ENCODE measurements at regions not wholly inside any gene's neighbourhood (a gene's known extent, or its start where the extent isn't known, plus 50 kb on each side); places are given as distances from the start of the nearest gene placed in this dataset.
"Not testable (repeated sequence)": the region's sequence is repeated elsewhere in the genome, so short reads cannot be mapped to it uniquely, and the experiment has no call there.

- FAIRE-seq = not testable (repeated sequence)
Measured at GRCh38 chr14:98223710-98224109, 1048.3 kb downstream of the BCL11B start.

- no peak for FAIRE-seq
Measured at GRCh38 chr14:98226411-98226810, 1045.6 kb downstream of the BCL11B start.

- FAIRE-seq = no peak
Measured at GRCh38 chr14:98227000-98227726, 1044.8 kb downstream of the BCL11B start.

GRCh38 chr14:98227727-98228111 is 1044.3 kb downstream of the BCL11B start:
- no peak for FAIRE-seq

- FAIRE-seq = no peak
Measured at GRCh38 chr14:98229656-98230366, 1042.2 kb downstream of the BCL11B start.

- FAIRE-seq = no peak
Measured at GRCh38 chr14:98230411-98230810, 1041.6 kb downstream of the BCL11B start.

GRCh38 chr14:98231210-98231609 is 1040.8 kb downstream of the BCL11B start:
- no peak for FAIRE-seq

- no peak for FAIRE-seq
Measured at GRCh38 chr14:98233656-98234055, 1038.3 kb downstream of the BCL11B start.

GRCh38 chr14:98234208-98234607 is 1037.8 kb downstream of the BCL11B start:
- no peak for FAIRE-seq

- no peak for FAIRE-seq
Measured at GRCh38 chr14:98236314-98236713, 1035.7 kb downstream of the BCL11B start.

- no peak for FAIRE-seq
Measured at GRCh38 chr14:98237939-98238338, 1034.1 kb downstream of the BCL11B start.

GRCh38 chr14:98240376-98240775 is 1031.6 kb downstream of the BCL11B start:
- FAIRE-seq = no peak

- no peak for FAIRE-seq
Measured at GRCh38 chr14:98242903-98243302, 1029.1 kb downstream of the BCL11B start.

GRCh38 chr14:98243332-98243731 is 1028.7 kb downstream of the BCL11B start:
- no peak for FAIRE-seq

- no peak for FAIRE-seq
Measured at GRCh38 chr14:98244162-98244948, 1027.6 kb downstream of the BCL11B start.

GRCh38 chr14:98244966-98245569 is 1026.9 kb downstream of the BCL11B start:
- FAIRE-seq = no peak

GRCh38 chr14:98249057-98249456 is 1022.9 kb downstream of the BCL11B start:
- no peak for FAIRE-seq

- FAIRE-seq = no peak
Measured at GRCh38 chr14:98249476-98249875, 1022.5 kb downstream of the BCL11B start.

GRCh38 chr14:98252820-98253219 is 1019.2 kb downstream of the BCL11B start:
- FAIRE-seq = no peak

- FAIRE-seq = no peak
Measured at GRCh38 chr14:98259881-98260280, 1012.1 kb downstream of the BCL11B start.

- no peak for FAIRE-seq
Measured at GRCh38 chr14:98262566-98262965, 1009.4 kb downstream of the BCL11B start.

GRCh38 chr14:98269533-98269932 is 1002.5 kb downstream of the BCL11B start:
- no peak for FAIRE-seq

- FAIRE-seq = no peak
Measured at GRCh38 chr14:98270201-98270600, 1001.8 kb downstream of the BCL11B start.

All from G401.6 (cell line).